ENCODE measurements at regions not wholly inside any gene's neighbourhood (a gene's known extent, or its start where the extent isn't known, plus 50 kb on each side); places are given as distances from the start of the nearest gene placed in this dataset.

- FAIRE-seq = no peak
- TF ChIP-seq POLR2A (IDR thresholded peaks at IDR 0.05; ENCODE audit: low read depth, low read length) = no peak
- no peak for TF ChIP-seq POLR2AphosphoS5 (IDR thresholded peaks at IDR 0.05; ENCODE audit: low read depth, low read length)
- no peak for TF ChIP-seq TAF1 (IDR thresholded peaks at IDR 0.05; ENCODE audit: borderline replicate concordance, low read depth, low read length)
- DNase-seq (ENCODE audit: insufficient read length) = no peak
Measured at GRCh38 chr20:52422574-52423336, 231.2 kb upstream of the ZFP64 start.

DNA sequence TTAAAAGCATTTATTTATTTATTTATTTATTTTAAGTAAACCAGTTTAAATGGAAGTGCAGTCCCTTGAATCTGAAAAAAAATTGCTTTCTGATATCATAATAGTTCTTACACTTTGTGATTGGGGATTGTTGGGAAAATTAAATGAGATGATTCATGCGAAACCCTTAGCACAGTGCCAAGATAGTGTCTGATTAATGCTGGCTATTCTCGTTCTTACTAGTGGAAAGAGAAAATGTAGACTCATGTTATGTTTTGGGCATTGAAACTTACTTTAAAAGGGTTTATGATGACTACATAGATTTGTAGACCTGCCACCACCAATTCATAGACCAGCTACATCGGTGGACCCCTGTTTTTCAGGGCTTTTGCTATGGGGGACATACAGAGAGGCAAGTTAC, 229.2 kb upstream of the ZFP64 start:
- DNase-seq (ENCODE audit: insufficient read length) (no peak), FAIRE-seq (no peak)
- TF ChIP-seq POLR2AphosphoS5 (IDR thresholded peaks at IDR 0.05; ENCODE audit: low read depth, low read length) = no peak
- TF ChIP-seq TAF1 (IDR thresholded peaks at IDR 0.05; ENCODE audit: borderline replicate concordance, low read depth, low read length) = no peak
- no peak for TF ChIP-seq POLR2A (IDR thresholded peaks at IDR 0.05; ENCODE audit: low read depth, low read length)

- TF ChIP-seq TAF1 (IDR thresholded peaks at IDR 0.05; ENCODE audit: borderline replicate concordance, low read depth, low read length) (no peak), POLR2AphosphoS5 (IDR thresholded peaks at IDR 0.05; ENCODE audit: low read depth, low read length) (no peak), POLR2A (IDR thresholded peaks at IDR 0.05; ENCODE audit: low read depth, low read length) (no peak)
- DNase-seq (ENCODE audit: insufficient read length) = no peak
- FAIRE-seq = no peak
Measured at GRCh38 chr20:52419205-52419604, 227.6 kb upstream of the ZFP64 start.

- DNase-seq (ENCODE audit: insufficient read length) (no peak), FAIRE-seq (no peak)
- TF ChIP-seq TAF1 (IDR thresholded peaks at IDR 0.05; ENCODE audit: borderline replicate concordance, low read depth, low read length) (no peak), POLR2A (IDR thresholded peaks at IDR 0.05; ENCODE audit: low read depth, low read length) (no peak), POLR2AphosphoS5 (IDR thresholded peaks at IDR 0.05; ENCODE audit: low read depth, low read length) (no peak)
Measured at GRCh38 chr20:52416953-52417352, 225.4 kb upstream of the ZFP64 start.

GRCh38 chr20:52411611-52412010, 220.0 kb upstream of the ZFP64 start:
- no peak for FAIRE-seq
- TF ChIP-seq TAF1 (IDR thresholded peaks at IDR 0.05; ENCODE audit: borderline replicate concordance, low read depth, low read length) (no peak), POLR2A (IDR thresholded peaks at IDR 0.05; ENCODE audit: low read depth, low read length) (no peak), POLR2AphosphoS5 (IDR thresholded peaks at IDR 0.05; ENCODE audit: low read depth, low read length) (no peak)
- DNase-seq (ENCODE audit: insufficient read length) = no peak

DNA sequence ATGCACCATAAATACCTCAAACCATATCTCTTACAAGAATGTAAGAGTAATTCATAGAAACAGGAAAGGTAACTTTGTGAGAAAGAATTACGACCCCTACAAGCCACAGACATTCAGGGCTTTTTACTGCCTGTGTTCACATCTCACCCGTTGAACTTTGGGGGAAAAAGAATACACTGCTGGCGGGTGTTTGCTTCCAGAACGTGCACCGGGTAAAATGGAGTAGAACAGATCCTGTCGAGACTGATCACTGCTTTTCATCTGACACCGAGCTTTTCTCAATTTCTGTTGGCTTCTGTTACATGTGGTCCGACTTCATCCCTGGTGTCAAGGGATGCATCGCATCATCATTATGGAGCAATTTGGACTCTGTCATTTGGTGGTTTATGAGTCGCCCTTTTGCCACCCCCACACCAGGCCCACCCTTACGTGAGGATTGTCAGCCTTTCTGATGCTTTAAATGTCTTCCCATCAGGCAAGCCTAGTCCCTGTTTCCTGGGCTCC, 219.2 kb upstream of the ZFP64 start:
- DNase-seq (ENCODE audit: insufficient read length) (no peak), FAIRE-seq (no peak)
- TF ChIP-seq TAF1 (IDR thresholded peaks at IDR 0.05; ENCODE audit: borderline replicate concordance, low read depth, low read length) (no peak), POLR2A (IDR thresholded peaks at IDR 0.05; ENCODE audit: low read depth, low read length) (no peak), POLR2AphosphoS5 (IDR thresholded peaks at IDR 0.05; ENCODE audit: low read depth, low read length) (no peak)

GRCh38 chr20:52410182-52410647, 218.6 kb upstream of the ZFP64 start:
- DNase-seq (ENCODE audit: insufficient read length) (no peak), FAIRE-seq (no peak)
- no peak for TF ChIP-seq POLR2A (IDR thresholded peaks at IDR 0.05; ENCODE audit: low read depth, low read length)
- TF ChIP-seq TAF1 (IDR thresholded peaks at IDR 0.05; ENCODE audit: borderline replicate concordance, low read depth, low read length) = no peak
- TF ChIP-seq POLR2AphosphoS5 (IDR thresholded peaks at IDR 0.05; ENCODE audit: low read depth, low read length) = no peak

GRCh38 chr20:52405986-52406385, 214.4 kb upstream of the ZFP64 start:
- FAIRE-seq (no peak), DNase-seq (ENCODE audit: insufficient read length) (no peak)
- TF ChIP-seq POLR2AphosphoS5 (IDR thresholded peaks at IDR 0.05; ENCODE audit: low read depth, low read length) (no peak), POLR2A (IDR thresholded peaks at IDR 0.05; ENCODE audit: low read depth, low read length) (no peak)

GRCh38 chr20:52405417-52405816, 213.8 kb upstream of the ZFP64 start:
- no peak for FAIRE-seq
- no peak for DNase-seq (ENCODE audit: insufficient read length)
- no peak for TF ChIP-seq POLR2AphosphoS5 (IDR thresholded peaks at IDR 0.05; ENCODE audit: low read depth, low read length)
- no peak for TF ChIP-seq POLR2A (IDR thresholded peaks at IDR 0.05; ENCODE audit: low read depth, low read length)
- no peak for TF ChIP-seq TAF1 (IDR thresholded peaks at IDR 0.05; ENCODE audit: borderline replicate concordance, low read depth, low read length)

- DNase-seq (ENCODE audit: insufficient read length) = no peak
- FAIRE-seq = no peak
- TF ChIP-seq POLR2A (IDR thresholded peaks at IDR 0.05; ENCODE audit: low read depth, low read length) (no peak), TAF1 (IDR thresholded peaks at IDR 0.05; ENCODE audit: borderline replicate concordance, low read depth, low read length) (no peak), POLR2AphosphoS5 (IDR thresholded peaks at IDR 0.05; ENCODE audit: low read depth, low read length) (no peak)
Measured at GRCh38 chr20:52404671-52405070, 213.1 kb upstream of the ZFP64 start.

DNA sequence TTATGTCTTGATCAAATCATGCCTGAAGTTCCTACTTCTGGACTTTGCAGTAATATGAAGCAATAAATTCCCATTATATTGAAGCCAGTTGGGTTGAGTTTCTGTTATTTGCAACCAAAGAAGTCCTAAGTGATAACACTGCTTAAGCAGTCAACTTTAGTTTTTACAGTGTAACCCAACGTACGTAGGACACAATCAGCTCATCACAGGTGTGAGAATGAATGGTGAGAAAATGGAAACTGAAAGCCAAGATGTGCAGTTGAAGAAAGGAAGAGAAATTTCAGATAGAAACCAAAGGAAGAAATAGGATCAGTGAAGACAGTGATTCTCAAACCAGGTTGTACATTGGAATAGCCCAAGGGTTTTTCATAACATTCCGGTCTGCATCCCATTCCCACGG, 211.4 kb upstream of the ZFP64 start:
- DNase-seq (ENCODE audit: insufficient read length) (no peak), FAIRE-seq (no peak)
- TF ChIP-seq TAF1 (IDR thresholded peaks at IDR 0.05; ENCODE audit: borderline replicate concordance, low read depth, low read length) (no peak), POLR2AphosphoS5 (IDR thresholded peaks at IDR 0.05; ENCODE audit: low read depth, low read length) (no peak), POLR2A (IDR thresholded peaks at IDR 0.05; ENCODE audit: low read depth, low read length) (no peak)

- TF ChIP-seq POLR2A (IDR thresholded peaks at IDR 0.05; ENCODE audit: low read depth, low read length) (no peak), TAF1 (IDR thresholded peaks at IDR 0.05; ENCODE audit: borderline replicate concordance, low read depth, low read length) (no peak), POLR2AphosphoS5 (IDR thresholded peaks at IDR 0.05; ENCODE audit: low read depth, low read length) (no peak)
- DNase-seq (ENCODE audit: insufficient read length) (no peak), FAIRE-seq (no peak)
Measured at GRCh38 chr20:52402514-52402913, 210.9 kb upstream of the ZFP64 start.

Data from GM12892 (cell line).